ENCODE measurements at regions not wholly inside any gene's neighbourhood (a gene's known extent, or its start where the extent isn't known, plus 50 kb on each side); places are given as distances from the start of the nearest gene placed in this dataset.

- TF ChIP-seq POLR2A (IDR thresholded peaks at IDR 0.05), result no peak
- TF ChIP-seq EP300 (IDR thresholded peaks at IDR 0.05), result no peak
- TF ChIP-seq, protein P1, sequence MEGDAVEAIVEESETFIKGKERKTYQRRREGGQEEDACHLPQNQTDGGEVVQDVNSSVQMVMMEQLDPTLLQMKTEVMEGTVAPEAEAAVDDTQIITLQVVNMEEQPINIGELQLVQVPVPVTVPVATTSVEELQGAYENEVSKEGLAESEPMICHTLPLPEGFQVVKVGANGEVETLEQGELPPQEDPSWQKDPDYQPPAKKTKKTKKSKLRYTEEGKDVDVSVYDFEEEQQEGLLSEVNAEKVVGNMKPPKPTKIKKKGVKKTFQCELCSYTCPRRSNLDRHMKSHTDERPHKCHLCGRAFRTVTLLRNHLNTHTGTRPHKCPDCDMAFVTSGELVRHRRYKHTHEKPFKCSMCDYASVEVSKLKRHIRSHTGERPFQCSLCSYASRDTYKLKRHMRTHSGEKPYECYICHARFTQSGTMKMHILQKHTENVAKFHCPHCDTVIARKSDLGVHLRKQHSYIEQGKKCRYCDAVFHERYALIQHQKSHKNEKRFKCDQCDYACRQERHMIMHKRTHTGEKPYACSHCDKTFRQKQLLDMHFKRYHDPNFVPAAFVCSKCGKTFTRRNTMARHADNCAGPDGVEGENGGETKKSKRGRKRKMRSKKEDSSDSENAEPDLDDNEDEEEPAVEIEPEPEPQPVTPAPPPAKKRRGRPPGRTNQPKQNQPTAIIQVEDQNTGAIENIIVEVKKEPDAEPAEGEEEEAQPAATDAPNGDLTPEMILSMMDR (IDR thresholded peaks at IDR 0.05), result no peak
- Histone ChIP-seq H3K4me1 (no peaks in the 10 kb centered on the region), H3K27ac (no peak overlapping the region), H3K27me3 (no peaks in the 10 kb centered on the region), H3K4me3 (no peak overlapping the region), H3K9me3 (peaks cover 0 to 8% (median 0%) of the 10 kb centered on the region in 4 donors), H3K36me3 (no peaks in the 10 kb centered on the region)
- ATAC-seq (ENCODE audit: low FRiP score in 2 of 2) (no peak), DNase-seq (no peak)
- WGBS, 2 donors, result 55 to 59% methylated on average over 2 of the region's 2 CpGs
Measured at GRCh38 chr7:96624954-96625353, 84.7 kb downstream of the SEM1 start.

DNA sequence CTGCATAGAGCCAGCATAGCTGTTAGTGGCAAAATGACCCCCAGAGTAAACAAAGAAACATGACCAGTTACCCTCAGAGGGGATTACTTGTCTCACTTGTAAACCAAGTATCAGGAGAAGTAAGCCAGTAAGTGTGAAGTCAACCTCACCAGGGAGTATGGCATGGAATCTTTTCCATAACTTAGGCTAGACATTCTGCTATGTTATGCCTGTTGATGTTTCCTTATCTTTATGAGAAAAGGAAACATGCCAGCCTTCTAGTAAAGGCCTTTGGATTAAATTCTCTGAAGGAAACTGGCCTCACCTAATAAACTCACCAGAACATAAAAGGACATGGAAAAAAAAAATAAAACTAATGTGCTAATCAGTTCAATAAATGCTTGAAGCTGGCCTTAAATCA is 87.7 kb downstream of the SEM1 start:
- DNase-seq (no peak), ATAC-seq (ENCODE audit: low FRiP score in 2 of 2) (no peak)
- H3K4me1 ChIP-seq, result no peaks in the 10 kb centered on the region
- H3K9me3 ChIP-seq, result peaks cover 0 to 11% (median 2%) of the 10 kb centered on the region in 4 donors
- no peak overlapping the region for H3K27ac ChIP-seq
- H3K4me3 ChIP-seq, result no peak overlapping the region
- TF ChIP-seq EP300 (IDR thresholded peaks at IDR 0.05), result no peak
- no peak for TF ChIP-seq POLR2A (IDR thresholded peaks at IDR 0.05)
- TF ChIP-seq POLR2AphosphoS5 (IDR thresholded peaks at IDR 0.05), result no peak
- TF ChIP-seq, protein P1 (IDR thresholded peaks at IDR 0.05), result no peak
- no peaks in the 10 kb centered on the region for H3K36me3 ChIP-seq
- no peaks in the 10 kb centered on the region for H3K27me3 ChIP-seq

GRCh38 chr7:96614154-96614867 is 95.3 kb downstream of the SEM1 start:
- no peak for ATAC-seq (ENCODE audit: low FRiP score in 2 of 2)
- no peak overlapping the region for H3K27ac ChIP-seq
- H3K9me3 ChIP-seq, result peaks cover 0 to 4% (median 0%) of the 10 kb centered on the region in 4 donors
- TF ChIP-seq, protein P1 (IDR thresholded peaks at IDR 0.05), result no peak
- TF ChIP-seq POLR2AphosphoS5 (IDR thresholded peaks at IDR 0.05), result no peak
- no peak for TF ChIP-seq POLR2A (IDR thresholded peaks at IDR 0.05)
- no peak for TF ChIP-seq EP300 (IDR thresholded peaks at IDR 0.05)
- no peak overlapping the region for H3K4me3 ChIP-seq
- no peaks in the 10 kb centered on the region for H3K36me3 ChIP-seq
- WGBS, 2 donors, result 86 to 90% methylated on average over 5 of the region's 5 CpGs
- no peaks in the 10 kb centered on the region for H3K4me1 ChIP-seq
- no peaks in the 10 kb centered on the region for H3K27me3 ChIP-seq
- DNase-seq, result no peak

GRCh38 chr7:96612034-96612433 is 97.6 kb downstream of the SEM1 start:
- Histone ChIP-seq H3K27me3 (no peaks in the 10 kb centered on the region), H3K4me1 (no peaks in the 10 kb centered on the region), H3K27ac (no peak overlapping the region), H3K4me3 (no peak overlapping the region), H3K36me3 (no peaks in the 10 kb centered on the region), H3K9me3 (no peaks in the 10 kb centered on the region)
- DNase-seq (no peak), ATAC-seq (ENCODE audit: low FRiP score in 2 of 2) (no peak)
- 88 to 92% methylated on average over 1 of the region's 1 CpG for WGBS, 2 donors
- TF ChIP-seq EP300 (IDR thresholded peaks at IDR 0.05) (no peak), POLR2AphosphoS5 (IDR thresholded peaks at IDR 0.05) (no peak), POLR2A (IDR thresholded peaks at IDR 0.05) (no peak)
- TF ChIP-seq, protein P1 (IDR thresholded peaks at IDR 0.05), result no peak
